Prostate gland (tissue), 2 donors: ENCODE measurements at regions not wholly inside any gene's neighbourhood (a gene's known extent, or its start where the extent isn't known, plus 50 kb on each side); places are given as distances from the start of the nearest gene placed in this dataset.

Experiments
- POLR2A ChIP-seq: fragments of 450-650 bp; IDR thresholded peaks from one replicate; pipeline ENCODE4 v1.6.1; 2016; ENCODE audit warnings: antibody characterized with exemption, mild to moderate bottlenecking
- POLR2AphosphoS5 ChIP-seq: sonication (generic); formaldehyde crosslinking; IDR thresholded peaks from one replicate; pipeline ENCODE4 v1.6.1; 2017; ENCODE audit warnings: antibody characterized with exemption
- TF ChIP-seq, protein P1 (sequence below), 4 experiments: fragments of 200-600 bp in 2 of 4; fragments of 450-650 bp in 2 of 4; sonication (generic) in 2 of 4; IDR thresholded peaks; 1 replicate in 3 of 4; 2 replicates in 1 of 4; pipeline ENCODE4 v1.5.1; 2016 to 2019; ENCODE audit warnings: antibody characterized with exemption in 4 of 4, mild to moderate bottlenecking in 2 of 4, moderate library complexity in 2 of 4

- TF ChIP-seq, protein P1, sequence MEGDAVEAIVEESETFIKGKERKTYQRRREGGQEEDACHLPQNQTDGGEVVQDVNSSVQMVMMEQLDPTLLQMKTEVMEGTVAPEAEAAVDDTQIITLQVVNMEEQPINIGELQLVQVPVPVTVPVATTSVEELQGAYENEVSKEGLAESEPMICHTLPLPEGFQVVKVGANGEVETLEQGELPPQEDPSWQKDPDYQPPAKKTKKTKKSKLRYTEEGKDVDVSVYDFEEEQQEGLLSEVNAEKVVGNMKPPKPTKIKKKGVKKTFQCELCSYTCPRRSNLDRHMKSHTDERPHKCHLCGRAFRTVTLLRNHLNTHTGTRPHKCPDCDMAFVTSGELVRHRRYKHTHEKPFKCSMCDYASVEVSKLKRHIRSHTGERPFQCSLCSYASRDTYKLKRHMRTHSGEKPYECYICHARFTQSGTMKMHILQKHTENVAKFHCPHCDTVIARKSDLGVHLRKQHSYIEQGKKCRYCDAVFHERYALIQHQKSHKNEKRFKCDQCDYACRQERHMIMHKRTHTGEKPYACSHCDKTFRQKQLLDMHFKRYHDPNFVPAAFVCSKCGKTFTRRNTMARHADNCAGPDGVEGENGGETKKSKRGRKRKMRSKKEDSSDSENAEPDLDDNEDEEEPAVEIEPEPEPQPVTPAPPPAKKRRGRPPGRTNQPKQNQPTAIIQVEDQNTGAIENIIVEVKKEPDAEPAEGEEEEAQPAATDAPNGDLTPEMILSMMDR (IDR thresholded peaks at IDR 0.05) = no peak
- no peak for TF ChIP-seq POLR2A
- TF ChIP-seq POLR2AphosphoS5 = no peak
These were observed 495.6 kb upstream of the ZEB2 start for GRCh38 chr2:145015561-145015960.
